Effector memory CD8-positive, alpha-beta T cell (primary cell): ENCODE measurements at regions not wholly inside any gene's neighbourhood (a gene's known extent, or its start where the extent isn't known, plus 50 kb on each side); places are given as distances from the start of the nearest gene placed in this dataset.

Experiments
- ATAC-seq: fragments of 150-1000 bp; cut with Tn5 transposase; replicated peaks from 2 replicates; pipeline ENCODE4 v1.10.0; 2021; ENCODE audit warnings: mild to moderate bottlenecking, moderate library complexity
- DNase-seq, 3 experiments: peaks; one replicate each; pipeline ENCODE4 v3.0.0; 2021
- H3K27ac Mint-ChIP-seq, 2 donors: one replicate each; pipeline ENCODE4 v1.8.0; 2022; ENCODE audit warnings: mild to moderate bottlenecking in 2 of 2, mixed read lengths in 2 of 2, moderate library complexity in 2 of 2
- H3K27me3 Mint-ChIP-seq, 2 donors: one replicate each; pipeline ENCODE4 v1.8.0; 2022; ENCODE audit warnings: mixed read lengths in 2 of 2
- H3K36me3 Mint-ChIP-seq: one replicate; pipeline ENCODE4 v1.8.0; 2022; ENCODE audit warnings: mild to moderate bottlenecking, moderate library complexity, mixed read lengths; ENCODE audit not compliant: insufficient read depth
- H3K4me1 Mint-ChIP-seq, 2 donors: one replicate each; pipeline ENCODE4 v1.8.0; 2022; ENCODE audit warnings: low read depth in 2 of 2, mixed read lengths in 2 of 2
- H3K4me3 Mint-ChIP-seq, 2 donors: one replicate each; pipeline ENCODE4 v1.8.0; 2022; ENCODE audit warnings: mild to moderate bottlenecking in 2 of 2, mixed read lengths in 2 of 2, moderate library complexity in 2 of 2
- H3K9me3 Mint-ChIP-seq, 2 donors: one replicate each; pipeline ENCODE4 v1.8.0; 2022; ENCODE audit warnings: mixed read lengths in 2 of 2

DNA sequence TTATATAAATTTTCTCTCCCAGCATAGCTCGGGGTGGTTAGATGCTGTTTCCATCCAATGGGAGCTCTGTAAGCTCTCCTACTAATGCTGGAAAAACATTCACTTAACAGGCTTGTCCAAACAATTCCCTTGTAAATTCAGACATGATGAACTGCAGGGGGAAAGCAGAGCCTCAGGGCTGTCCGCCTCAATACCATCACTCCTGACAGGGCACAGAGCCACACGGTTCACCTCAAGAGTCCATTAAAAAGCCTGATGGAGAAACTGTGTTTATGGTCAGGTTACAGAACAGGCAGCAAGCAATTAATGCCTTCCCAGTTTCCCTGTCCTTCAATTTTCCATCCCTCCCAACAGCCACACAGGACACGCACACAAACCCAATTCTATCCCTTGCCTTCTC, 171.0 kb downstream of the BRINP2 start:
- no peak overlapping the region for H3K4me3 Mint-ChIP-seq
- H3K9me3 Mint-ChIP-seq = peaks cover 11 to 19% of the 10 kb centered on the region in 2 donors
- no peak for ATAC-seq
- no peaks in the 10 kb centered on the region for H3K4me1 Mint-ChIP-seq
- no peak for DNase-seq
- H3K27me3 Mint-ChIP-seq = no peaks in the 10 kb centered on the region
- no peak overlapping the region for H3K27ac Mint-ChIP-seq
- no peaks in the 10 kb centered on the region for H3K36me3 Mint-ChIP-seq

DNA sequence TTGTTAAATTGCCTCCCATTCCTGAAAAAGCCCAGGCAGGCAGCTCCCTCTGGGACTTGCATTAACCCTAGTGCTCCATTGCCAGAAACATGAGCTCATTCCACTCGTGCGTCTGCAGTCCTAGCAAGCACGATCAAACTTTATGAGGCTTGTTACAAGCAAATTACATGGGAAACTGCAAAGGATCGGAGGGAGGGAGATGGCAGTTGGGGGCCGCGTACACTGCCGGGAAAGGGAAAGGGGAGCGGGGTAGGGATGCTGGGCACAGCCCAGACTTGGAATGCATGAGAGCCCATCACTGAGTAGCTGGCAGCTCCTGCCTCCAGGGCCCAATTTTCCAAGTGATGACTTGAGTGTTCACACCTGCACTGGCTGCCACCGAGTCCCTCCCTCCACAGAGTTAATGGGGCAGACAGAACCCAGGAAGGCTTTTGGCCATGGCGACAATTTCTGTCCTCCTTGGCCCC, 169.9 kb downstream of the BRINP2 start:
- H3K4me1 Mint-ChIP-seq = no peaks in the 10 kb centered on the region
- H3K36me3 Mint-ChIP-seq = no peaks in the 10 kb centered on the region
- no peaks in the 10 kb centered on the region for H3K27me3 Mint-ChIP-seq
- peaks cover 11 to 18% of the 10 kb centered on the region in 2 donors for H3K9me3 Mint-ChIP-seq
- ATAC-seq (no peak), DNase-seq (no peak)
- no peak overlapping the region for H3K27ac Mint-ChIP-seq
- H3K4me3 Mint-ChIP-seq = no peak overlapping the region

DNA sequence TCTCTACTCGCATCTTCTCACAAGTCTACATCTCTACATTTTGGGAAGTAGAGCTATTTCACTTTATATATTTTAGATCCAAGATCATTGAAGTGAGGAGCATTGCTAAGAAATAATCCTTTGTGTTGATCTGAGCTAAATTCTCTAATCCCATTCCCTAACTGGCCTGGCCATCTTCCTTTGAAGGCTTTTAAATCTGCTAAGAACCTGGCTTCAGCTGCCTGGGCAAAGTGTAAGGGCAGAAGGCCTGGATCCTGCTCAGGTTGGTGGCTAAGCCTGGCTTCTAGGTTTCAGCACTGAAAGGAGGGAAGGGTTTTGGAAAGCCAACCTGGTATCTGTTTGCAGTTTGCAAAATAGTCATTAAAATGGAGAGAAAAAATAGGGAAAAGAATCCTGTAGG, 167.6 kb downstream of the BRINP2 start:
- no peak for ATAC-seq
- Mint-ChIP-seq H3K27me3 (no peaks in the 10 kb centered on the region), H3K36me3 (no peaks in the 10 kb centered on the region), H3K27ac (no peak overlapping the region), H3K9me3 (peaks cover 8 to 14% of the 10 kb centered on the region in 2 donors), H3K4me3 (no peak overlapping the region), H3K4me1 (no peaks in the 10 kb centered on the region)
- DNase-seq = no peak

DNA sequence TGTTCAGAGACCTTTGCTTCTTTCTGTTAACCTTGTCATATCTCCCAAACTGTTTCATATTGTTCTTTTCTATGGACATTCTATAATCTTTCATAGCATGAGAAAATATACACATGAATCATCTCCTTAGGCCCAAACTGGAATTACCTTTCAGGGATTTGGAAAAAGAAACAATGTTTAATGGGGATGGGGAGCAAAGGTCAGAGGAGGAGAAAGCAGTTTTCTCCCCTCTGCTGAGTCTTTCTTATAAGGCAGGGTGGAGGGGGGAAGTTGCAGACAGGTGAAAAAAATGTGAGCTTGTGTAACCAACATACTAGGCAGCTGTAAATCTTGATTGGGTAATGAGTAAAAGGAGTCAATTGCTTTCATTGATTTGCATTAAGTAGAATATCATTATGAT, 164.1 kb downstream of the BRINP2 start:
- DNase-seq (no peak), ATAC-seq (no peak)
- Mint-ChIP-seq H3K27me3 (no peaks in the 10 kb centered on the region), H3K9me3 (peaks cover 5 to 9% of the 10 kb centered on the region in 2 donors), H3K4me1 (no peaks in the 10 kb centered on the region), H3K27ac (no peak overlapping the region), H3K36me3 (no peaks in the 10 kb centered on the region), H3K4me3 (no peak overlapping the region)

DNA sequence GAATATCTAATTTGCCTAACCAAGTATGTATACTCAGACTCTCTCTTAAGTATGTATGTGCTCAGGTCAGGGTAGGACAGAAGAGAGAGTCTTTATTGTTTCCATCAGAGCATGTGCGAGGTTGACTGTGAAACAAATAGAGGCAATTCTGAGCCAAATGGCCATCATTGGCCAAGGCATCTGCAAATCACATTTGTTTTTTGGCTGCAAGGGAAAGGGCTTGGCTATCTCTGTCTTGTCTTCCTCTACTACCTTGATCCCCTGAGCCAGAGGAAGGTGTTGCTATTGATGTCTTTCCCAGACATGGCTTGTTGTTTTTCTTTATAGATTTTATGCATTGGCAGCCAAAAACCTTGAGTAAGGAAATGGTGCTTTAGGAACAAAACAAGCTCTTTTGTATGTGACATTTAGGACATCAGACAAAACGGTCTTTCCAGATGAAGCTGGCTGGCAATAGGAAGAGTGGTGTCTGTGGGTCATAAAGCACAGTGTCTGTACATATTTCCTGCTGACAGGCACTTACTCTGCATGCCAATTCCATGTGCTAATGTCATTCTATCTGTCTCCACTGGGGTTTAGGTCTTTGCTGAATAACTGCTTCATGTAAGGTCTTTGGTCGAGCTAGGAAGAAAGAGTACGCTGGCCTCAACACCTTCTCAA, 163.3 kb downstream of the BRINP2 start:
- no peak for DNase-seq
- Mint-ChIP-seq H3K36me3 (no peaks in the 10 kb centered on the region), H3K4me1 (no peaks in the 10 kb centered on the region), H3K27ac (no peak overlapping the region), H3K27me3 (no peaks in the 10 kb centered on the region), H3K4me3 (no peak overlapping the region), H3K9me3 (peaks cover 5 to 7% of the 10 kb centered on the region in 2 donors)
- no peak for ATAC-seq
